ENCODE measurements at regions not wholly inside any gene's neighbourhood (a gene's known extent, or its start where the extent isn't known, plus 50 kb on each side); places are given as distances from the start of the nearest gene placed in this dataset.

- H3K4me3 ChIP-seq (replicated peaks in 1 of 3; ENCODE audit: insufficient read depth in 1 of 3, low read depth in 2 of 3, low read length in 3 of 3) = no peak overlapping the region
- H3K27ac ChIP-seq (ENCODE audit: extremely low read length, insufficient read depth, low read length) = no peak overlapping the region
- in situ Hi-C loops (cut with HindIII; ENCODE audit: extremely low pct_ligation_motif_present, low pct_unique_long_range_greater_than_20kb) = no loop called here
- no peaks in the 10 kb centered on the region for H3K9me3 ChIP-seq (ENCODE audit: low read length)
- H3K27me3 ChIP-seq (ENCODE audit: control insufficient read depth in 1 of 2, insufficient read depth in 2 of 2, low read length in 2 of 2) = peaks cover 0 to 9% of the 10 kb centered on the region in 2 experiments; a peak in 1 of 5 replicates
- no peak overlapping the region for H3K4me2 ChIP-seq (ENCODE audit: low read depth, low read length)
- intact Hi-C loops (cut with micrococcal nuclease; ENCODE audit: unreplicated experiment) = no loop called here
- ATAC-seq (no peak), FAIRE-seq (no peak), DNase-seq (ENCODE audit: low spot score) (no peak)
- H4K20me1 ChIP-seq (ENCODE audit: insufficient read depth, low read length) = no peaks in the 10 kb centered on the region
- H3K9ac ChIP-seq (ENCODE audit: insufficient read depth, low read depth, low read length) = no peak overlapping the region
- POLR2A ChIA-PET = no interaction called here
- no peaks in the 10 kb centered on the region for H3K36me3 ChIP-seq (replicated peaks in 1 of 2; ENCODE audit: control insufficient read depth in 1 of 2, insufficient read depth in 2 of 2, low read length in 2 of 2)
- no TSS peak for BruUV-seq (replicated peaks)
- WGBS (ENCODE audit: low lambda C conversion rate) = 19% methylated on average over 6 of the region's 6 CpGs
- H3K79me2 ChIP-seq (ENCODE audit: insufficient read depth, low read length) = no peaks in the 10 kb centered on the region
- H3K4me1 ChIP-seq (ENCODE audit: insufficient read depth, low read length) = no peaks in the 10 kb centered on the region
- CTCF ChIA-PET (ENCODE audit: low intra/inter-chr PET ratio, low total read pairs) = no interaction called here
- H2AFZ ChIP-seq (ENCODE audit: low read length) = no peak overlapping the region
- TF ChIP-seq ZNF329 (CRISPR knock-in tag; IDR thresholded peaks at IDR 0.05; ENCODE audit: low read depth) = no peak
- TF ChIP-seq KMT2A (CRISPR knock-in tag; IDR thresholded peaks at IDR 0.05) = no peak
- TF ChIP-seq RERE (CRISPR knock-in tag; IDR thresholded peaks at IDR 0.05; ENCODE audit: low read depth) = no peak
- TF ChIP-seq ZBTB40 (IDR thresholded peaks at IDR 0.05) = no peak
- TF ChIP-seq ZBTB40 (CRISPR knock-in tag; IDR thresholded peaks at IDR 0.05) = no peak
- TF ChIP-seq THAP11 (CRISPR knock-in tag; IDR thresholded peaks at IDR 0.05) = no peak
- TF ChIP-seq CC2D1A (CRISPR knock-in tag; IDR thresholded peaks at IDR 0.05) = no peak
- no peak for TF ChIP-seq ZFP41 (CRISPR knock-in tag; IDR thresholded peaks at IDR 0.05; ENCODE audit: borderline replicate concordance)
- no peak for TF ChIP-seq MBD4 (IDR thresholded peaks at IDR 0.05; ENCODE audit: borderline replicate concordance, low read length)
- no peak for TF ChIP-seq NCOR1 (IDR thresholded peaks at IDR 0.05; ENCODE audit: borderline replicate concordance, low read length)
- TF ChIP-seq ZMYM3 (CRISPR knock-in tag; IDR thresholded peaks at IDR 0.05) = no peak
Observed at GRCh38 chr11:115611343-115611742, 107.1 kb upstream of the CADM1 start.

Data from HepG2 (cell line).